ENCODE measurements at regions not wholly inside any gene's neighbourhood (a gene's known extent, or its start where the extent isn't known, plus 50 kb on each side); places are given as distances from the start of the nearest gene placed in this dataset.
A peak's percentile ranks its signal among the peaks of the same experiment; 100 is the strongest.

DNA sequence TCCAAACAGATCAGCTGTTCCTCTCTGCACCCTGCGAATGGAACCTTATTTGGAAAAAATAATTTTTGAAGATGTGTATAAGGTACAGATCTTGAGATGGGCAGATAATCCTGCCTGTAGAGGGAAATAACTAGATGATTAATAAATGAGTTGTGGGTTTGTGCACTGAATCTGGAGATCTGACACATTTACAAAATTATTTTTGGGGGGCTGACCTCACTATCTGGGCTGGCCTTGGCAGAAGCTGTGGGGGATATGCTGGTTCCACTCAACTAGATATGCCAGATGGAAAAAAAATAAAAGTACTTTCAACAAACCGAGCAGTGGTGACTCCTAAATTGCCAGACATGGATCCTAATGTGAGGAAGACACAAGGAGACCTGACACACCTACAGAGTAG lies 552.2 kb upstream of the AMELY start:
- no peak for DNase-seq

DNA sequence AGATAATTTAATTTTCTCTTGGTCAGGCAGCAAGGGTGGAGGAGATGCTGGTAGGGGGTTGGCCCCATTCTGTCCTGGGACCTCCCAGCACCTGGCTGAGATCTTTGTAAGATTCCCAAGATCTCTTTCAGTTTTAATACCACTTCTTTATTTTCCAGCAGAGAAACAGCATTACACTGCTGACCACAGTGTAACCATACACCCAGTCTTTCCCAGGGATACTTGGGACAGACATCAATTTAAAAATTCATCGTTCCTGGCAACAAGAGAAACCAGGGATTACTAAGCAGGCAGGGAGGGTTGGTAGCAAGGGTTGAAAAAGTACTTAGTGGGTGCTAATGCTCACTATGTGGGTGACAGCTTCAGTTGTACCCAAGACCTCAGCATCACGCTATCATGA lies 551.6 kb upstream of the AMELY start:
- no peak for DNase-seq

DNA sequence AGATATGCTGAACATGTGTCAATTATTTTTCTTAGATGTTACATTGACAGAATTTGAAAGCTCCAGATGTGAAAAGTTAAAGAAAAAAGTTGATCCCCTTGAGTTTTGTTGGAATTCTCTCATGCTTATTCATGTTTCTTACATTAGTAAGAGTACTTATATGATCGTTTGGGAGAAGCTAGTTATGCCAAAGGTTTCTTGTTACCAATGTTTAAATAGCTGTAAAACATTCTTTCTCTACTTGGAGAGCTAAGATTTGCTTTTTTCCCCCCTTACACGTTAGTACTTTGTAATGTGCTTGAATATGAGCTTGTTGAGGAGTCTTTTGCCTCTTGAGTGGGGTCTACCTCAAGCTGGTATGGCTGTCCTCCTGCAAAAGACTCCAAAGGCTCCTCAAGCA lies 551.1 kb upstream of the AMELY start:
- DNase-seq: no peak

DNA sequence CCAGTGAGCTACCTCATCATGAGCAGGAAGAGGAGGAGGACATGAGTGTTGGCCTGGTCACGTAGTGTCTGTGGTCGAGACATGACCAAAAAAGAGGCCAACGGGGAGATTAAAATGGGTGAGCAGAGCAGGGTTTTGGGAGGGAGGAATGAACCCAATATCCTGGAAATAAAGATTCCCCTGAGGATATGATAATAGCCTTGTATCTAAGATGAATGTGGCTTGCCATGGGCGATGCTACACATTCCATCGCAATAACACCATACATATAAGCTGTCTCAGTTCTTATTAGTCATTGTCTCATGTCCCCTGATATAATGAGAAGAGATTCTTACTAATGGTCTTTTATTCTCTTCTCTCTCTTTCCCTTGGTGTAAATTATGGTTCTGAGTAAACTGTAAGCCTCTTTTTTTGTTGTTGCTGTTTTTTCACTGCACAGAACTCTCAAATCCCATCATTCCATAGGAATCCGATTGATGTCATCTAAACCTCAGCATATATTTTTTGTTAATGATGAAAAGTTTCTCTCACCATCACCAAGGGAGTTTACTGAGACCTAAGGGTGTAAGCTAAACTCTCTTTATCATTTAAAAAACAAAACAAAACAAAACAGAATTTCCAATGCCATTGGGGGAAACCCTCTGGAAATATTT lies 550.4 kb upstream of the AMELY start:
- peak; percentile 14 for DNase-seq

DNA sequence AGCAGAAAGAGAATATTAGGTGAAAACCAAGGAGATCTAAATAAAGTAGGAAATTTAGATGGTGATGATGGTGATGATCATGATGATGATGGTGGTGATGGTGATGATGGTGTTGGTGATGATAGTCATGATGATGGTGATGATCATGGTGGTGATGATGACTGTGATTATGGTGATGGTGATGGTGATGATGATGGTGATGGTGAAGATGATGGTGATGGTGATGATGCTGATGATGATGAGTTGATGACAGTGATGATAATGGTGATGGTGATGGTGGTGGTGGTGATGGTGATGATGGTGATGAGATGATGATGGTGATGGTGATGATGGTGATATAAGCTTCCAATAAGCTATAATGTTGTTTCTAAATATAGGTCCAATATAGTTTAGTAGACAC lies 548.2 kb upstream of the AMELY start:
- DNase-seq: no peak

- DNase-seq: peak; percentile 20
Measured at GRCh38 chrY:7458301-7459078, 546.9 kb upstream of the AMELY start.

- peak; percentile 86 for DNase-seq
Measured at GRCh38 chrY:7457286-7458015, 545.9 kb upstream of the AMELY start.

- DNase-seq: peak; percentile 33
Measured at GRCh38 chrY:7455626-7456025, 544.1 kb upstream of the AMELY start.

- DNase-seq: peak; percentile 7
Measured at GRCh38 chrY:7453336-7453735, 541.8 kb upstream of the AMELY start.

DNA sequence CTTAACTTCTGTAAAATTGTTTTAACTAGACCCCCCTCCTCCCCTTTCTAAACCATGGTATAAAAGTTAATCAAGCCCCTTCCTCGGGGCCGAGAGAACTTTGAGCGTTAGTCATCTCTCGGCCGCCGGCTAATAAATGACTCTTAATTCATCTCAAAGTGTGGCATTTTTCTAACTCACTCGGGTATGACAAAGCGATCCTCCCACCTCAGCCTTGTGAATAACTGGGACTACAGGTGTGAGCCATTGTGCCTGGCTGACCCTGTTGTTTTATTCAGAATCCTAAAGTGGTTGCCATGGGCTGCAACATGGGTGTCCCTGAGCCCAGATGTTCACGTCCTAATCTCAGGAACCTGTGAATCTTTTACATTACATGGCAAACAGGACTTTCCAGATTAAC lies 540.7 kb upstream of the AMELY start:
- DNase-seq: peak; percentile 60

DNA sequence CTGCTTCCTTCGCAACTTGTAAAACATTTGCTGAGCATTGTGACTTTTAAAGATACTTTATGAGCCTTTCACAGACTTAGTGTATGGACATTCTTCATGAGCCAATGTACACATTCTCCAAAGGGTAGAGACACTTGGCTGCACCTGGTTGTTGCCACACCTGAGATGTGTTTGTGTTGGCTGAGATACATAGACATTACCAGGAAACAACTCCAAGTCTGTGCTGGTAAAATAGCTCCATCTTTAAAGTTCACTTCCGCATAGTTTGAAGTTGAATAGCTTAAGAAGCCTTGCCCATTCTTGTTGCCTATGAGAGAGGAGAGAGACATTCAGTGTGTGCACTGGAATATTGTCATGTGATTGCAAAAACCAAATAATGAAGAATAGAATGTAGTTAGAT lies 538.3 kb upstream of the AMELY start:
- DNase-seq: no peak

- no peak for DNase-seq
Measured at GRCh38 chrY:7448687-7449086, 537.1 kb upstream of the AMELY start.

- peak; percentile 13 for DNase-seq
Measured at GRCh38 chrY:7447881-7448516, 536.4 kb upstream of the AMELY start.

DNA sequence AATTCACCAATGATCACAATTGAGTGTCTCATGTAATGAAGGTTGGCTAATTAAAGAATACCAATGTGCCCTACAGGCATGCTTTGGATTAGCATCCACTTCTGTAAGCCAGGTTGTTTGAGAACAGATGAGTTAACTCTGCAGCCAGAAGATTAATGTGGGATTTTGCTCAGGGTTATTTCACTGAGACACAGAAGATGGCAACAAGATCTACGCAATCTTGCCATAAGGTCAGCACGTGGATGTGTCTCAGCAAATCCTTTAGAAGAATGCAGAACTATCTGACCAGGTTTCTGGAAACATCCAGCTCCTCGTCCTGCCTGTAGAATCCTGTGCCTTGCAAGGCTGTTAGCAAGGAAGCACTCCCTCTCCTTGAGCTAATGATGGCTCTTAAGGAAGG lies 532.6 kb upstream of the AMELY start:
- DNase-seq: no peak

GRCh38 chrY:7440796-7441530 lies 529.4 kb upstream of the AMELY start:
- no peak for DNase-seq

- DNase-seq: no peak
Measured at GRCh38 chrY:7437086-7437485, 525.5 kb upstream of the AMELY start.

- no peak for DNase-seq
Measured at GRCh38 chrY:7433817-7434809, 522.6 kb upstream of the AMELY start.

- DNase-seq: no peak
Measured at GRCh38 chrY:7419165-7419564, 507.6 kb upstream of the AMELY start.

- DNase-seq: no peak
Measured at GRCh38 chrY:7417946-7418345, 506.4 kb upstream of the AMELY start.

GRCh38 chrY:7416406-7416805 lies 504.9 kb upstream of the AMELY start:
- DNase-seq: no peak

- DNase-seq: no peak
Measured at GRCh38 chrY:7415157-7415633, 503.6 kb upstream of the AMELY start.
